GM19035 (cell line): ENCODE measurements at regions not wholly inside any gene's neighbourhood (a gene's known extent, or its start where the extent isn't known, plus 50 kb on each side); places are given as distances from the start of the nearest gene placed in this dataset.

ENCODE experiments used
- ATAC-seq: cut with Tn5 transposase; IDR thresholded peaks from one replicate; pipeline ENCODE4 v1.9.1; 2021; ENCODE audit not compliant: unreplicated experiment

DNA sequence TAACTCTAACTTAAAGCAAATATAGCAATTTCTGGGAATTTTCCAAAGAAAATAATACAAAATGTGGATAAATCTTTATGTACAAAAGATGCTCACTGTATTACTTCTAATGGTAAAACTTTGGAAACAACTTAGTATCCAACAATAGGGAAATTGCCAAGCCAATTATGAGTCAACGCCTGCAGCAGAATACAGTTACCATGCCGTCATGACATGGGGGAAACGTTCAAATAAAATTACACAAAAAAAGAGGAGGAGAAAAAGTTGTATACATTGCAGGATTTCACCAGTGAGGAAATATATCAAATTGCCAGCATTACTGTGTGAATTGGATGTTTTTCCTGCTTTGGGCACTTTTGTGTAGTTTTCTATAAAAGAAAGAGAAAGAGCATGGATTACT is 469.6 kb downstream of the SOX9 start:
- ATAC-seq: no peak

DNA sequence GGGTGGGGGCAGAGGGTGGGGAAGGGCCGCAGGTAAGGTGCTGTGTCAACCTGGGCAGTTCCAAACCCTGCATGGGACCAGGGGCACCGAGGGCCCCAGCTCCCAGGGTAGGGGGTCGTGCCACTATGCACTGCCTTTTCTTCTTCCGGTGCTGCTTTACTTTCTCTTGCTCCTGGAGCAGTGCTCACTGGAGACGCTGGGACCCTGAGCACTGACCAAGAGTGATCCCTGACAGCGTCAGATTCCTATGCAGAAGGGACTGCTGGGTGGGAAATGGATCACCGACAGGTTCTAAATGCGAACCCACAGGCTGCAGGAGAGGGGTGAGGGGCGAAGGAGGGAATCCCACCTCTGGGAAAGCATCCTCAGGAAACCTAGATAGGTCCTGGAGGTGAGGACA is 470.1 kb downstream of the SOX9 start:
- ATAC-seq: no peak

DNA sequence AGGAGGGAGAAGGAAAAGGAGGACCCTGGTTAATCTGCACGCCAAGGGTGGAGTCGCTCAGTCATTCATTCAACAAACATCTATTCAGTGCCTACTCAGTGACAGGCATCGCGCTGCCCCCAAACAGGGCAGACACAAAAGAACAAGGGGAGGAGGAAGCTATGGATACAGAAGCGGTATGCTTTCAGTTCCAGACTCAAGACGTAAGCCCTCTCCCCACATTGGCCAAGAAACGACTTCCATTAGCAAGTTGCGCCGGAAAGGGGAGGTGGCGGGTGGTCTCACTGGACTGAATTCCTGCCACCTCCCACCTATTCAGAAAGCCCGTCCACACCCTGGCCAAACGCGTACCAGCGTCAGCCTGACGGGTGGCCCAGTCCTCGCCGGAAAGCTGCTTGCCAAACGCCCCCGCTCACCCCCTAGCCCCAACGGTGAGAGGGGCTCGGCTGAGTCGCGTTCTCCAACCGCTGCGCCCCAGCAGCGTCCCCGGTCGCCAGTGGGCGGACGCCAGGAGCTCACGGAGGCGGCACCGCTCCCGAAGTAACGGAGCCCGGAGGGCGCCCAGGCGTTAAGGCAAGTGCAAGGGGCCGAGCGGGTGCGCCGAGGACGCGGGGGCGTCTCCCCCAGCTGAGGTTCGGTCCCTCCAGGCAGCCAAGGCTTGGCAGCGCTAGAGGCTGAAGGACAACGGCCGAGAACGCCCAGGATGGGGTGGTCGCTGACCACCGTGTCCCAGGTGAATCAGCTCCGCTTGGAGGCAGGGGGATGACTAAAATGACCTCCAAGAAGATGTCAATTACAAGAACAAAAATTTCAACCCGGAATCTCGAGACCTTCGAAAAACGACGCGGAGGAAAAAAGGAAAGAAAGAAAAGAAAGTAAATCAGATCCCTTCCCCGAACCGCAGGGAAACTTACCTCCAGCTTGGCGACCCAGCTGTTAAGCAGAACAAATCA is 470.7 kb downstream of the SOX9 start:
- no peak for ATAC-seq

DNA sequence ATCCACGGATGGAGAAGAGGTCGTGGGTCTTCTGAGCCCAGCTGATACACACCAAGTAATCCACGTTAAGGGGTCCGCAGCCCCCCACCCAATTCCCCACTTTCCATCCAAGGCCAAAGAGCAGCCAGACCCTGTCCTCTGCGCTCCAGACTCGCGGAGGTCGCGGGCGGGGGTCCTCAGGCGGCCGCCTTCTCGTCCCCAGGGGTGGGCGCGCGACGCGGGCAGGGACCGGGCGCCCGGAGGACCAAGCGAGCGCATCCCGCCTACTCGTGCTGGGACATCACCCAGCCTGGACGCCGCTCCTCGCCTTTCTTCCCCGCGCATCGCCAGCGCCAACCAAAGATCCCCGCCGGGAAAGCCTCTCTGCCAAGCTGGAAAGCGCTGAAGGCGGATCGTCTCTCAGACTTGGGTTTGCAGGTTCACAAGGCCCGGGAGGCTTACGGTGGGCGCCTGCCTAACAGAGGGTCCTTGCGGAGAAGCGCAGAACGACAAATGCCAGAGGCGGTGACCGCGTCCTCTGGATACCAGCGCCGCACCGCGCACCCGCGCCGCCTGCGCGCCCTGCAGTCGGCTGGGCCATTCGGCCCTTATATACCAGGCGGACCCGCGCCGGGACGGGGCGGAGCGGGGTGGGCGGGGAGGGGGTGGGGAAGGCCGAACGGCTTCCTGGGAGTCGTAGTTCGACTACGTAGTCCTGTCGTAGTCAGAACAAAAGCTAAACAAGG is 471.6 kb downstream of the SOX9 start:
- peak; percentile 55 for ATAC-seq

DNA sequence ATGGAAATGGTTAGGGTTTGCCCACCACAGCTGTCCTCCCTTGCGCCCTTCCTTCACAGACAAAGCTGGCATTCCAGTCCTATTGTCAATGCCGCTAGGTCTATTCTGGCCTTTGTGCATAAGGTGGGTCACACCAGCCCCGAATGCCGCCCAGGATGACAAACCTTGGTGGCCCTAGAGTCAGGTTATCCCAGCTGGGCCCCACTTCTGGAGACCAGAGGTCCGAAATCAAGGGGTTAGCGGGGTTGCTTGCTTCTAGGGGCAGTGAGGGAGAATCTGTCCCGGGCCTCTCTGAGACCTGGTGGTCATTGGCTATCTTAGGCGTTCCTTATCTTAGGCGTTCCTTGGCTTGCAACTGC is 472.1 kb downstream of the SOX9 start:
- no peak for ATAC-seq

DNA sequence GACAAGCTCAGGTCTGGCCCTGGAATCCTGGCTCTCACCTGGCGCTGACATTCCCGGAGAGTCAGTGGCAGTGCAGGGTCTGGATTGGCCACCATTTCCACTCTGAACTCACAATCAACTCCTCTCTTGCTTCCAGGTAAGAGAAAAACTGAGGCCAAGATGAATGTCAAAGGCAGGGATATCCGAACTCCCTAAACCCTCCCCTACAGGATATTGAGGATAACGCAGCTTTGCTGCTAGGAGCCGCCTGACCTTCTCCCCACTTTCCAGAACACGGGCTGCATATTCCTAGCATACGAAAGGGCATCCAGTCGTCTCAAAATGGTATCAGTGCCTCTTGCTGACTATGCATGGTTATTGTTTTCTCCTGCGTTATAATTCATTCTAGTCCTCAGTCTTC is 473.4 kb downstream of the SOX9 start:
- ATAC-seq: no peak
